CD4-positive, alpha-beta T cell treated with Interferon alpha-2 for 1 hour (primary cell): ENCODE measurements at regions not wholly inside any gene's neighbourhood (a gene's known extent, or its start where the extent isn't known, plus 50 kb on each side); places are given as distances from the start of the nearest gene placed in this dataset.
"Not testable (repeated sequence)": the region's sequence is repeated elsewhere in the genome, so short reads cannot be mapped to it uniquely, and the experiment has no call there.

Source experiments
- DNase-seq, 2 donors: peaks; one replicate each; pipeline ENCODE4 v3.0.0-alpha.2; 2020 to 2022

GRCh38 chr1:195012995-195013394, 1595.2 kb downstream of the KCNT2 start:
- no peak for DNase-seq

DNA sequence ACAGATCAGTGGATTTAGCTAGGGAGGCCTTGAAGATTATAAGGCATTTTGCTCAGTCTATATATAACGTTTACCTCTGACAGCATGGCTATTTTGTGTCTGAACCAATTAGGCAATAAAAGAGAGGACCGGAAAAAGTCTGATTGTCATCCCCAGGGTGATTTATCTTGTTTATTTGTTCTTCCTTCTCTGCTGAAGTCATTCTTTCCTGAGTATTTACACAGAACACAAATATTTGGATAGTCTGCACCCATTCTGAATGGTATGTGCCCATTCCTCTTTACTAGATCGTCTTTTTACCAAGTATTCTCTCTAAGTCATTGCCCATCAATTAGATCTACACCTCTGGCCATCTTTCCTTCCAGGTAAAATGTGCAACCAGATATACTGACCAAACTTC, 1602.9 kb downstream of the KCNT2 start:
- no peak for DNase-seq

GRCh38 chr1:194990483-194990882, 1617.8 kb downstream of the KCNT2 start:
- no peak for DNase-seq

GRCh38 chr1:194975913-194976312, 1632.3 kb downstream of the KCNT2 start:
- no peak for DNase-seq

- no peak for DNase-seq
Observed at GRCh38 chr1:194968916-194969315, 1639.3 kb downstream of the KCNT2 start.

DNA sequence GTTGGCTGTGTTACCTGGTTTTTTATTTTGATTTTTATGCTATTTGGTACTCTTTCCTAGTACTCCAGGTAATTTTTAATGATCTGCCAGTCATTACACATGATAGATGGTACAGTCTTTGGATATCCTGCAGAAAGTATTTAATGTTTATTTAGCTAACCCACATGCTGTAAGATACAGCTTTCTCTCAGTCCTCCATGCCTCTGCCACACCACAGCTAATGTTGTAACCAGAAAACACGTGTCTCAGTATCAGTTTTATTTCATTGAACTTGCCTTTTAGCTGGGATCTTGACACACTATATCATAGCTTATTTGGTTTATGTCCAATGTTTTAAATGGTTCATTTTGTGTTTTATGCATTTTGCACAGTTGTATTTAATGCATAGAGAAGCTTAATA, 1648.4 kb downstream of the KCNT2 start:
- no peak for DNase-seq

- DNase-seq: no peak
Observed at GRCh38 chr1:194952171-194952570, 1656.1 kb downstream of the KCNT2 start.

- no peak for DNase-seq
Observed at GRCh38 chr1:194950584-194950983, 1657.7 kb downstream of the KCNT2 start.

GRCh38 chr1:194940336-194941030, 1667.8 kb downstream of the KCNT2 start:
- no peak for DNase-seq

- no peak for DNase-seq
Observed at GRCh38 chr1:194935864-194936263, 1672.4 kb downstream of the KCNT2 start.

DNA sequence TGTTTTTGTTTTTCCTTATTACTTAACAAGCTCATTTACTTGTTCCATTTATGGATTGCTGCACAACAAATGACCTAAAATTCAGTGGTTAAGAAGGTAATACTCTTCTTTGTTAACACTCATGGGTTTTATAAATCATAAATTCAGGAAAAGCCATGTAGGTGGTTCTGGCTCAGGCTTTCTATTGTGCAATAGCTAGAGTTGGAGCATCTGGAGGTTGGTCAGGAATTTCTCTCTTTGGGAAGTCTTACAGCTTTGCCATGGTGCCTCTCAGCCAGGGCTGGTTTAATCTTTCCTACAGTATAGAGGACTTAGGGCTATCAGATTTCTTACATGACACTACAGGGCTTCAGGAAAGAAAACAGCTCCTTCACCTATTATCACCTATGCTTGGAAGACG, 1677.1 kb downstream of the KCNT2 start:
- no peak for DNase-seq

DNA sequence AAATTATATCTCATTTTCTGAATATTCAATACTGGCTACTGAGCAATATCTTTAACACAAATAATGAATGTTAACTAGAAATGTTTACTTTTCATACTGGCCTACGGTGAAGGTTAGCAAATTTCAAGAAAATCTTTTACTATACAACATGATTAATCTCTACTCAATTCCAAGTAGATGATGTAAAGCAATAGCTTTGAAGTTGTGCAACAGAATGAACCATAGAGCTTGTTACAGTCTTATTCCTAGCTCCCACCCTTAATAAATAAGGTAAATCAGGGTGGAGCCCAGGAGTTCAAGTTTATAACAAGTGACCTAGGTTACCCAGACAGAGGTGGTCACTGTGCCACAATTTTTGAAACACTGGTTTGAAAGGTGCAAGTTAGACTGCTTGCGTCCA, 1678.1 kb downstream of the KCNT2 start:
- no peak for DNase-seq

DNA sequence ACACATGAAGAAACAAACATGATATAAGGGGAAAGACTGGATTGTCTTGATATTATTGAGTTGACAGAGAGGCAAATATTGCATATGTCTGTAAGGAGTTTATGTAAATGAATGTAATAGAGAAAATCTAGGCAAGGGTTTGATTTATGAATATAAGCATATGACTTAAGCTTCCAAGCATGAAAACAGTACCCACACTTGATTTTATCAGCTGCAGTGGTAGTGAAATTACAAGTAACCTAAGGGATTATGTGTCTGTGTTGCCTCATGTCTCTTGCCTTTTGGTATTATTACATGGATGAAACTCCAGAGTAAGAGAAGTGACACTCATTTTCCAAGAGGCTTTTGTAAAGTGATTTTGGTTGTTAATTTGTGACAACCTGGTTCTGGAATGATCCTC, 1678.9 kb downstream of the KCNT2 start:
- no peak for DNase-seq

- DNase-seq: no peak
Observed at GRCh38 chr1:194919146-194919545, 1689.1 kb downstream of the KCNT2 start.

DNA sequence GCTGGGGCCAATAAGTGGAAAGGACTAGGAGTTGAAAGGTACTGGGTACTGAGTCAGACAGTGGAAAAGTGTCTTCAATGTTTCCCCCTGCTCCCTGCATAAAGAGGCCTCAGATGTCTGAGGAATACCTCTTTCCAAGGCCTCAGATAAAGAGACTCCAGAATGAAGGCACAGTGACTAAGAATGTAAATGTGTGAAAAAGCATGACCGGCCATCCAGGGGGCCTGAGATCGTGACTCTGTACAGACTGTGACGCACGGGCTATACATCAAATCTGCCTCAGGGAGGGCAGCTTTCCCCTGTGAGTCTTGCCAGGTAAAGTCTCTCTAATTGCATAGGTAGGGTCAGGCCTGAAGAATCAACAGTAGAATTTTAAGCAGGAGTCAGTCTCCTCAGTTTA, 1690.5 kb downstream of the KCNT2 start:
- no peak for DNase-seq

- no peak for DNase-seq
Observed at GRCh38 chr1:194908643-194909042, 1699.6 kb downstream of the KCNT2 start.

GRCh38 chr1:194903524-194903923, 1704.7 kb downstream of the KCNT2 start:
- no peak for DNase-seq

DNA sequence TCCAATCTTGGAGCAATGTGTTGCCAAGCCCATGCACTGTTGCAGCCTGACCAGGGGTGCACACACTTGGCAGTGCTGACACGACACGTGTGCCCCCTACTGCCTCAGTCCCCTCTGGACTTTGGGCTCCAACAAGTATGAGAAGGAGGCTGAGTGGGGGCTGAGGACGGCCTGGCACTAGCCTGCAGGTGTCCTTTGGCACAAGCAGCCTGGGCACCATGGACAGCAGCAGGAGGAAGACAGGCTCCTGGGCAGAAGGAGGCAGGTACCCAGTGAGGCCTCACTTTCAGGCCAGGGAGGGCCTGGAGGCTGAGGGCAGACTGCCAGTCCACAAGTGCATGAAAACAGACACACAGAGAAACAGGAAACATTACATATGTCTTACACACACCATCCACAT, 1702.9 kb upstream of the B3GALT2 start:
- DNase-seq: no peak

- no peak for DNase-seq
Observed at GRCh38 chr1:194870860-194871259, 1684.4 kb upstream of the B3GALT2 start.

- DNase-seq: no peak
Observed at GRCh38 chr1:194866153-194866552, 1679.7 kb upstream of the B3GALT2 start.

GRCh38 chr1:194865383-194865782, 1679.0 kb upstream of the B3GALT2 start:
- DNase-seq: no peak

- DNase-seq: no peak
Observed at GRCh38 chr1:194862129-194862528, 1675.7 kb upstream of the B3GALT2 start.

DNA sequence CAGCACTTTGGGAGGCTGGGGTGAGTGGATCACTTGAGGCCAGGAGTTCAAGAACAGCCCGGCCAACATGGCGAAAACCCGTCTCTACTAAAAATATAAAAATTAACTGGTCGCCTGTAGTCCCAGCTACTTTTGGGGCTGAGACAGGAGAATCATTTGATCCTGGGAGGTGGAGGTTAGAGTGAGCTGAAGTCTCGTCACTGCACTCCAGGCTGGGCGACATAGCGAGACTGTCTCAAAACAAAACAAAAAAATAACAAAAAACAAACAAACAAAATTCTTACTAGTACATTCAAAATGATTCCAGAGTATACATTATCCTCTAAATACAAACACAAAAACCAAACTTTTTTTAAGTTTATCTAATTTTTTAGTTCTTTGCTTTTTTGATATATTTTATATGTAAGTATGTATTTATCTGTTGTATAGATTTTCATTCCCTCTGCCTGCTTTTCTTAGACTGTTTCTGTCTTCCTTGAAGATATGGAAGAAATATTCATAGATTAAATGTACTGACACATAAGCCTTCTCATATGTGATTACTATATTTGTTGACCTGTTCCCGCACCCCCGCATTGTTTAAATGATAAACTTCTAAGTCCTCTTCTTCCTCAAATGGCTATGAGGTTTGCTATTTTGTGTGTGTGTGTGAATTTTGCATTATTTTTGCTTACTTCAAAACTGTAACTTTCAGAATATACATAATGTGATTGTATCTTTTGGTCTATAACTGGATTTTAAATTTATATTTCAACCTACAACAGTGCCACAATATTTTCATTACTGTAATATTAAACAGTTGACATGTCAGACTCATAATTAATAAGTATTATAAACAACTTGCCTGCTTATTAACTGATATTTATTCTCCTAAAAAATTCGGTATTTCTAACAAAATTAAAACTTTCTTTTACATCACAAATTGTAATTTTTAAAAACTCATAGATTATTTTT, 1674.1 kb upstream of the B3GALT2 start:
- no peak for DNase-seq

- DNase-seq: not testable (repeated sequence)
Observed at GRCh38 chr1:194859481-194860154, 1673.2 kb upstream of the B3GALT2 start.
